Spleen (tissue), 11 donors: ENCODE measurements at regions not wholly inside any gene's neighbourhood (a gene's known extent, or its start where the extent isn't known, plus 50 kb on each side); places are given as distances from the start of the nearest gene placed in this dataset.
"Not testable (repeated sequence)": the region's sequence is repeated elsewhere in the genome, so short reads cannot be mapped to it uniquely, and the experiment has no call there.

Source experiments
- DNase-seq: peaks from one replicate; pipeline ENCODE4 v3.0.0-alpha.2; 2020
- H3K27ac ChIP-seq, 8 donors: fragments of 200-600 bp; sonication (generic) in 7 of 8; 1 replicate in 4 of 8; 2 replicates in 4 of 8; pipeline versions ENCODE4 v1.5.0 to v1.8.0; 2016 to 2021; ENCODE audit warnings: inconsistent platforms in 4 of 8, mild to moderate bottlenecking in 4 of 8, moderate library complexity in 1 of 8
- H3K27me3 ChIP-seq, 7 donors: fragments of 200-600 bp; sonication (generic) in 6 of 7; replicated peaks in 1 of 7; 1 replicate in 4 of 7; 2 replicates in 3 of 7; pipeline versions ENCODE4 v1.5.0 to v1.8.0; 2016 to 2021; ENCODE audit warnings: inconsistent platforms in 3 of 7, mild to moderate bottlenecking in 1 of 7
- H3K36me3 ChIP-seq, 6 donors: fragments of 200-600 bp; sonication (generic) in 5 of 6; 1 replicate in 4 of 6; 2 replicates in 2 of 6; pipeline versions ENCODE4 v1.5.0 to v1.8.0; 2016 to 2021; ENCODE audit warnings: inconsistent platforms in 2 of 6
- H3K4me1 ChIP-seq, 6 donors: fragments of 200-600 bp; sonication (generic) in 5 of 6; 1 replicate in 3 of 6; 2 replicates in 3 of 6; pipeline versions ENCODE4 v1.5.0 to v1.8.0; 2016 to 2021; ENCODE audit warnings: inconsistent platforms in 3 of 6
- H3K4me3 ChIP-seq, 8 donors: fragments of 200-600 bp; sonication (generic) in 7 of 8; 1 replicate in 4 of 8; 2 replicates in 4 of 8; pipeline versions ENCODE4 v1.5.0 to v1.8.0; 2016 to 2021; ENCODE audit warnings: inconsistent platforms in 4 of 8, mild to moderate bottlenecking in 4 of 8, moderate library complexity in 2 of 8
- H3K9me3 ChIP-seq, 8 donors: fragments of 200-600 bp; sonication (generic) in 7 of 8; 1 replicate in 4 of 8; 2 replicates in 4 of 8; pipeline versions ENCODE4 v1.5.0 to v1.8.0; 2016 to 2021; ENCODE audit warnings: inconsistent platforms in 4 of 8
- CTCF ChIP-seq, 11 experiments: fragments of 200-600 bp in 7 of 11; fragments of 450-650 bp in 4 of 11; sonication (generic) in 4 of 11; IDR thresholded peaks in 8 of 11; conservative IDR thresholded peaks in 3 of 11; 1 replicate in 7 of 11; 2 replicates in 4 of 11; pipeline versions ENCODE4 v1.4.0 to v1.8.0; 2016 to 2021; ENCODE audit warnings: antibody characterized with exemption in 11 of 11, inconsistent platforms in 4 of 11, mild to moderate bottlenecking in 1 of 11
- POLR2A ChIP-seq, 3 donors: fragments of 450-650 bp; IDR thresholded peaks; one replicate each; pipeline ENCODE4 v1.5.1; 2017; ENCODE audit warnings: antibody characterized with exemption in 3 of 3, mild to moderate bottlenecking in 1 of 3
- POLR2AphosphoS5 ChIP-seq, 3 donors: sonication (generic); formaldehyde crosslinking; IDR thresholded peaks; one replicate each; pipeline ENCODE4 v1.5.1; 2017; ENCODE audit warnings: antibody characterized with exemption in 3 of 3
- WGBS, 5 donors: extraction: QIAGEN DNeasy Blood & Tissue Kit in 3 of 5; methylation state at CpG; one replicate each; pipeline versions ENCODE4 v1.1.5 to v1.1.7; 2013 to 2018; 5-methylcytosine and 5-hydroxymethylcytosine counted together
- intact Hi-C: fragments of 100-400 bp; cut with DNase I; formaldehyde crosslinking; loops from one replicate; pipeline ENCODE4 v1.15.0; 2023; ENCODE audit warnings: low total_unique reads
- donor health status: healthy with polysubstance abuse.
- donor health status: DM: no; HTN: no; CAD: no; lungs with moderate emphysema.
- donor health status: DM: no; HTN: no; CAD: no.
- donor health status: Bipolar disorder and iron deficiency.
- donor health status: healthy.
- donor health status: DM: no; HTN: no; CAD: no.
- donor health status: DM: yes; HTN: yes; CAD: no.

- Histone ChIP-seq H3K4me1 (no peaks in the 10 kb centered on the region), H3K9me3 (no peaks in the 10 kb centered on the region), H3K27ac (no peak overlapping the region), H3K27me3 (no peaks in the 10 kb centered on the region), H3K36me3 (no peaks in the 10 kb centered on the region), H3K4me3 (no peak overlapping the region)
- no peak for DNase-seq
- TF ChIP-seq CTCF (IDR thresholded peaks at IDR 0.05 in 8 of 11, conservative IDR thresholded peaks at IDR 0.05 in 3 of 11) (no peak), POLR2A (IDR thresholded peaks at IDR 0.05) (no peak), POLR2AphosphoS5 (IDR thresholded peaks at IDR 0.05) (no peak)
- intact Hi-C loops, result no loop called here
- WGBS, 5 donors, result 85 to 92% (median 91%) methylated on average over 2 of the region's 2 CpGs
Measured at GRCh38 chr4:148914734-148915133, 472.5 kb upstream of the NR3C2 start.

GRCh38 chr4:148914301-148914700 lies 472.1 kb upstream of the NR3C2 start:
- intact Hi-C loops, result no loop called here
- H3K36me3 ChIP-seq, result no peaks in the 10 kb centered on the region
- no peaks in the 10 kb centered on the region for H3K4me1 ChIP-seq
- TF ChIP-seq POLR2A (IDR thresholded peaks at IDR 0.05), result no peak
- H3K9me3 ChIP-seq, result no peaks in the 10 kb centered on the region
- no peaks in the 10 kb centered on the region for H3K27me3 ChIP-seq
- WGBS, 5 donors, result 82 to 93% (median 87%) methylated on average over 10 of the region's 10 CpGs
- no peak for DNase-seq
- no peak overlapping the region for H3K4me3 ChIP-seq
- H3K27ac ChIP-seq, result no peak overlapping the region

DNA sequence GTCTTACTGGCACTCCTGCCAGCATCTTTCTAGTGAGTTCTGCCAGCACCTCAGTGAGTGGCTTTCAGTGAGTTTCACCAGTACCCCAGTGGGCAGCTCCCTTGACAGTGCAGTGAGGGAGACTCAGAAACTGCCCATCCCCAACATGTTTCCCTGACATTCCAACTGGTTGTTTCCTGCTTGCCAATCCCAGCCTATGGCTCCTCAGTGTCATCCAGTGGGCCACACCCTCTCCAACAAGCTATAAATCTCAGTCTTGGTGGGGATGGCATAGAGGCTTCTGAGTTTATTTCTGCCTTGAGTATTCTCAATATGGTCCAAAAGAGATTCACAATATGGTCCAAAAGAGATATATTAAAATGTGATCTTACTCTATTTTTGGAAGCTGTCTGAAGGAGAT lies 461.2 kb upstream of the NR3C2 start:
- Histone ChIP-seq H3K27me3 (no peaks in the 10 kb centered on the region), H3K4me3 (no peak overlapping the region), H3K9me3 (peaks cover 0 to 16% (median 11%) of the 10 kb centered on the region in 8 donors), H3K36me3 (no peaks in the 10 kb centered on the region), H3K27ac (no peak overlapping the region), H3K4me1 (no peaks in the 10 kb centered on the region)
- no peak for TF ChIP-seq CTCF (IDR thresholded peaks at IDR 0.05 in 8 of 11, conservative IDR thresholded peaks at IDR 0.05 in 3 of 11)
- TF ChIP-seq POLR2A (IDR thresholded peaks at IDR 0.05), result no peak
- intact Hi-C loops, result no loop called here
- no peak for DNase-seq

DNA sequence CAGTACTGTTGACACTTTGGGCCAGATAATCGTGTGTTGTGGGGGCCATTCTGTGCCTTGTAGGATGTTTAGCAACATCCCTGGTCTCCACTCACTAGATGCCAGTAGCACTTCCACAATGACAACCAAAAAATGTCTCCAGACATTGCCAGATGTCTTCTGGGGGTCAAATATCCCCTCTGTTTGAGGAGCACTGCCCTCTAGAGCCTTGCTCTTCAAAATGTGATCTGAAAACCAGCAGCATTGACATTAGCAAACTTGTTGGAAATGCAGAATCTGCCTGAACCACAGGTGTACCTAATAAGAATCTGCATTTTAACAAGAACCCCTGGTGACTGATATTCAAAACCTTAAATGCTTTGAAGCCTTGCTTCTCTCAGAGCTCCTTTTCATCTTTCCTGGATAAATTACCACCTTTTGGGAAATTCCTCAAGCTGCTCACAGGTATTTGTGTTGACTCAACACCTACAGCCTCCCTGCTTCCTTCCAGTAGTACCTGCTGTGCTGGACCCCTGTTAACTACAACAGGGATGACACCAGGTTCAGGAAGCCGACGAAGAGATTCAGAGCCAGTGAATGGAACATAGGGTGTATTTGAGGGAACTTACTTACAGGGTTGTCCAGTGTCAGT lies 459.0 kb upstream of the NR3C2 start:
- no peaks in the 10 kb centered on the region for H3K36me3 ChIP-seq
- H3K9me3 ChIP-seq, result peaks cover 0 to 37% (median 30%) of the 10 kb centered on the region in 8 donors
- DNase-seq, result no peak
- no peak overlapping the region for H3K27ac ChIP-seq
- WGBS, 5 donors, result 56 to 74% (median 59%) methylated on average over 3 of the region's 3 CpGs
- no peaks in the 10 kb centered on the region for H3K4me1 ChIP-seq
- no peak overlapping the region for H3K4me3 ChIP-seq
- intact Hi-C loops, result no loop called here
- TF ChIP-seq POLR2A (IDR thresholded peaks at IDR 0.05), result no peak
- no peak for TF ChIP-seq CTCF (IDR thresholded peaks at IDR 0.05 in 8 of 11, conservative IDR thresholded peaks at IDR 0.05 in 3 of 11)
- TF ChIP-seq POLR2AphosphoS5 (IDR thresholded peaks at IDR 0.05), result no peak
- H3K27me3 ChIP-seq, result no peaks in the 10 kb centered on the region

- H3K4me3 ChIP-seq, DNase-seq, intact Hi-C loops, H3K27ac ChIP-seq, H3K27me3 ChIP-seq, H3K4me1 ChIP-seq, H3K36me3 ChIP-seq: not testable (repeated sequence)
- H3K9me3 ChIP-seq, result peaks cover 0 to 43% (median 30%) of the 10 kb centered on the region in 8 donors
Measured at GRCh38 chr4:148898139-148898538, 455.9 kb upstream of the NR3C2 start.
